HG03520 (cell line): ENCODE measurements at regions not wholly inside any gene's neighbourhood (a gene's known extent, or its start where the extent isn't known, plus 50 kb on each side); places are given as distances from the start of the nearest gene placed in this dataset.

Source experiments
- ATAC-seq: cut with Tn5 transposase; IDR thresholded peaks from one replicate; pipeline ENCODE4 v1.9.1; 2021; ENCODE audit warnings: mild to moderate bottlenecking, moderate library complexity; ENCODE audit not compliant: unreplicated experiment

DNA sequence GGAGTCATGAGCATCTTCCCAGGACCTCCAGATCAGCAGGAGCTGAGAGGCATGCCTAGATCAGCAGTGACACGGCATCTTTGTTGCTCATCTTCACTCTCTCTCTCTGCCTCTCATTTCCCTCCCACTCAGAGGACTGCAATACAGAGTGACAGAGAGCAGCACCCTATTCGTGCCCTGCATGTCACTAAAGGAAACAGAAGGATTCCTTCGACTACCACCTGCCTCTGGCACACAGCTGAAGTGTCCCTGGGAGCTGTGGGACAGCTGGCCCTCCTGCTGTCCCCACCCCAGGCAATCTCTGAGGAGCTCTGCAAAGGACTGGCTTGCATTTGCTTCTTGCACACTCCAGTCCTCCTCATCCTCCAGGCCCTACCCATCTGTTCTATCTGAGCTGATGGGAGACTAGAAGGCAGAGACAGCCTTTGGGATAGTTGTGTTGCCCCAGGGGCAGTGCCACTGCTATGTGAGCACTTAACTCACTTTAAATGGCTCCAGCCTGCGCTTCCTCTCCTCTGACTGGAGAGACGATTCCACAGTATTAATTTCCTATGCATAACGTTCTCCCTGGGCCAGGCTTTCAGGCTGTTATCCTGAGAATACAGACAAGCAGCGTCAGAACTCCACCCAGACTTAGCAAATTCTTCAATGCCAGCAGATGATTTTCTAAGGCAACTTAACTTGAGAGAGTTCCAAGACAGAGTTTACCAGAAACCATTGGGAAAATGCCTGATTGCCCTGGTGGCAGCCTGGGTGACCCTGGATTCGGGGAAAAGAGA is 167.6 kb upstream of the MAP1B start:
- ATAC-seq = no peak

- no peak for ATAC-seq
Measured at GRCh38 chr5:71943874-71944273, 163.4 kb upstream of the MAP1B start.

- no peak for ATAC-seq
Measured at GRCh38 chr5:71945436-71945835, 161.8 kb upstream of the MAP1B start.

DNA sequence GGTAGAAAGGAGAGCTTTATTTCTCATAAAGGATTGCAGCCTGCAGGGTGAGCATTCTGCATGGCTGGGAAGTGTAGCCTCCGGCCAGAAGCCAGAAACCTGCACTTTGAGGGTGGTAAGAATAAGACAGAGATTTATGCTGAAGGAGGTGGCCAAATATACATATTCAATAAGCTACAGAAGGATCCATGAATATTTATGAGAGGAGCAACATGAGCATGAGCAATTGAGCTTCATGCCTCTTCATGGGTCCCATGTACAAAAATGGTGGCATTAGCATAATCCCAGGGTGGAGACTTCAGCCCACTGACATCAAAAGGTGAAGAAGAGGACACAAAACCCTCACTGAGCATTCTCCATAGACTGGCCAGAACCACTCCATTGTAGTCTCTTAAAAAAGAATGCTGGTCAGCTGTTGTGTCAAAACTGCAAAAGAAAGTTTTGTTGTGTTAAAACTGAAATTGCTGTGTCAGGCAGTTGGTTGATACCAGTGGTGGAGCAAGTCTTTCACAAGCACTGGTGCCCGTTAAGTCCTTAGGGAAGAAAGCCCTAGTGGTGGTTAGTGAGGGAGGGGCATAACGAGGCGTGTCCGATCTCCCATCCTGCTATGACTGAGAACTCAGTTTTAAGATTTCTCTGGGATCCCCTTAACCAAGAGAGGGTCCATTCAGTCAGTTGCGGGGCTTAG is 160.8 kb upstream of the MAP1B start:
- ATAC-seq = no peak

GRCh38 chr5:71948206-71948605 is 159.1 kb upstream of the MAP1B start:
- ATAC-seq = no peak

DNA sequence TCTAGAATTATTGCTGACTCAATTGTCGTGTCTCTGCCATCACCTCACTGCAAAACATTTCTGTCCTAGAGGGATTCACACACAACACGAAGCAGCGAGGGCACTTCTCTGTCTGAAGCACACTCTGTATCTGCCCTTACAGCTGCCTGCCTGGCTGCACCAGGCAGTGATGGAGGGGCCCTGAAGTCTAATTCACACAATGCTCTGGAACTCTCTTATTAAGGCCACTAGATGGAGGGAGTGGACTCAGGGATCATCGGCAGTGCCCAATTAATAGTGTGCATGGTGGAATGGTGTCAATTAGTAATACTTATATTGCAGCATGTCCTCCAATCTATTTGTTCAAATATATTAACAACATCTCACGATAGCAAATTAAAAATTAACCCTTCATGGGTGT is 157.5 kb upstream of the MAP1B start:
- ATAC-seq = no peak

DNA sequence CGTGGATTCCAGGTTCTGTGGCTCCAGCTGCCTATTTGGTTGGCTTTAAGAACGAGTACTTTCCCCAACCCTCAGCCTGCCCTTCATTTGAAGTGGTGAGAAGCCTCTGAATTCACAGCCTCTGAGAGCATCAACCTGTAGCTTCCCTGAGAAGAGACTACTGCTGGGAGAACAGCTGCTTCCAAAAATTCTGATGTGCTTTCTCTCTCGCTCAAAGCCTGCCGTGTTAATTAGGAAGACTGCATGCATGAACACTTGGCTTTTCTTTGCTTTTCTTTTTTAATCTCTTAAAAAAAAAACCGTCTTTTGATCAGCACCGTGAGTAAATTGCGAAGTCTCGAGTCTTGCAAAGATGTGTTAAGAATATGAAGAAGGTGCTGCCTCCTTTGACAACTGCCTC is 153.4 kb upstream of the MAP1B start:
- no peak for ATAC-seq

GRCh38 chr5:71954329-71954728 is 152.9 kb upstream of the MAP1B start:
- no peak for ATAC-seq

GRCh38 chr5:71955723-71956122 is 151.6 kb upstream of the MAP1B start:
- ATAC-seq = no peak

DNA sequence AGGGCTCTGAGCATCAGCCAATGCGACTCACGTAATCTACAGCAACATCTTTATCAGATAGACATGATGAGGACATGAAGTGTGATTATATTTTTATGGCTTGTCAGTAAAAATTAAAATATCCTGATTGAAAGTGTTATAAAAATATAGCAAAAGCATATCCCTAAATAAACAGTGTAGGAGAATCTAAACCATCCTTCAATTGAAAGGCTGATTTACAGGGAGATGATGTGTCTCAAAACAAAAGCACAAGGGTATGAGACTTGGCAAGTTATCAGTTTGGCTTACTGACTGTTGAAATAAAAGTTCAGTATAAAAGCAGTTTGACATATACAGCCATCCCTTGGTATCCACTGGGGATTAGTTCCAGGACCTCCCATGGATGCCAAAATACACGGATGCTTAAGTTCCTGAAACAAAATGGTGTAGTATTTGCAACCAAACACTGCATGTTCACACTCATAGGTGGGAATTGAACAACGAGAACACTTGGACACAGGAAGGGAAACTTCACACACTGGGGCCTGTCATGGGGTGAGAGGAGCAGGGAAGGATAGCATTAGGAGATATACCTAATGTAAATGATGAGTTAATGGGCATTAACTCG is 149.9 kb upstream of the MAP1B start:
- ATAC-seq = no peak

DNA sequence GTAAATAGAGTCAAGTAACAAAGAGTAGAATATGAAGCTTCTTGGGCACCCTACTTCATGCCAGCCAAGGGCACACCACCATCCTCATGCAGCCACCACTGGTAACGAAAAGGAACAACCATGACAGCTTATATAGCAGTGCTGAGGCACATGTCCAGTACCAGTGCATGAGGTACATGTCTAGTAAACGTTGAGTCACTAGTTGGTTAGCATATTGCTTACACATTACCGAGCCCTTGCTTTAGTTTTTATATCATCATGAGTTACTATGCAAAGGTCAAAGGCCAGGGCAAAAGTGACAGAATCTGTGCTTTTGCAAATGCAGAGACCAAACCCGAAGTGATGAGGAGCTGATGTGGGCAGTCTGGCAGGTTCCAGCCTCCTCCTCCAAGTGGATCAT is 147.1 kb upstream of the MAP1B start:
- no peak for ATAC-seq

DNA sequence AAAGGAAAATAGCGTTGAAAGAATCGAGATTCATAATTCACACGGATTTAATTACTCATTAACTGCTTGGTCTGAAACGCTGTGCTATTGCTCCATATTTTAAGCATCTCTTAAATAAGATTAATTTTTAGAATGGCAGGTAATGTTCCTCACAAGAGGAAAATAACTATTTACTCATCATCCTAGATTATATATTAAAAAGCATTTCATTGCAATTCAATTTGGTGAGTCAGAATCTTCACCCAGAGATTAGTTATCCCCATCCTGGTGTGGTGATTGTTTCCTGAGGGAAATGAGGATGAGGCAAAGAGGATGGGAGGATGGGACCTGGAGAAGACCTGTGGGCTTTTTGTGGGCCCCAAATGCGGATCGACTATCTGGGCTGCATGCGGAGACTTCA is 145.5 kb upstream of the MAP1B start:
- ATAC-seq = no peak

DNA sequence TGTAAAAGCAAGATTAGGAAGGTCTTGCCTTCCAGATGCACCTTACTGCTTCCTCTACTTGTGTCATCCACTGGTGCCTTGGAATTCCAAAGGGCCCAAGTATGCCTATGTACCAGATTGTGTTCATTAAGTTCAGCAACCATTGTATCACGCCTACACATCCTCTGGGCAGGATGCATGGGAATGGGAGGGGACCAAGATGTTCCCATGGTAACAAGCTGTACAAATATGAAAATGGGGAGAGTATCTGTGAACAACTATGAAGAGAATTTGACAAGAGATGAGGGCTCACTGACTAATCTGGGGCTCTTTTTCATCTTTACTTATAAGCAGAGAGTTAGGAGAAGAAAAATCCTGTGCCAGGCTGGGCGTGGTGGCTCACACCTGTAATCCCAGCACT is 137.8 kb upstream of the MAP1B start:
- no peak for ATAC-seq

- no peak for ATAC-seq
Measured at GRCh38 chr5:71971862-71972261, 135.4 kb upstream of the MAP1B start.

DNA sequence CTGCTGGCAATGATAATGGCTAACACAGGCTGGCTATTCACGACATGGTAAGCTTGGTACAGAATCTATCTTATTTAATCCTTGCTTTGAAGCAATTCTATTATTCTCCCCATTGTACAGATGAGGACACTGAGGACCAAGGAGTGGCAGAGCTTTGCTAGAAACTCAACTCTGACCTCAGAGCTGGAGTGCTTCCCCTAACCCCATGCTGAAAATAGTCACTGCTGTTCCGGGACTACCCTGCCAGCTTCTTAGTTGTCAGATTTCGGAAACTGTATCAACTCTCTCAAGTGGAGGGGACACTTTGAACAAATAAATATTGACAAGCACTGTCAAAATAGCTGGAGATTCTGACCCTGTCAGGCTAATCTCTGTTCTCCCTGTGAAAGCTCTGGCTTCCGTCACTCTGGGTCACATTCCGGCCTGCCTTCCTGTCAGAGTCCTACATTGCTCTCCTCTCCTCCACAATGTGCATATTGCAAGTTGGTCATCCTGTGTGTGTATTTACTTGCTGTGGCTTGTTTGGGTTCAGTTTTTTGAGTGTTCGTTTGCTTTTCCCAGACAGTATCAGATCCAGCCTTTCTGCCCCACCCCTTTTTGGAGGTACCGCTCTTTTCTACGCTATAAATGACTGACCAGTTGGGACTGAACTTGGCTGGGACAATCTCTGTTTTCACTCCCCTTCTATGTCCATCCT is 134.3 kb upstream of the MAP1B start:
- ATAC-seq = no peak

GRCh38 chr5:71973563-71973962 is 133.7 kb upstream of the MAP1B start:
- ATAC-seq = no peak

GRCh38 chr5:71974165-71974564 is 133.1 kb upstream of the MAP1B start:
- no peak for ATAC-seq

- no peak for ATAC-seq
Measured at GRCh38 chr5:71974622-71975021, 132.7 kb upstream of the MAP1B start.

DNA sequence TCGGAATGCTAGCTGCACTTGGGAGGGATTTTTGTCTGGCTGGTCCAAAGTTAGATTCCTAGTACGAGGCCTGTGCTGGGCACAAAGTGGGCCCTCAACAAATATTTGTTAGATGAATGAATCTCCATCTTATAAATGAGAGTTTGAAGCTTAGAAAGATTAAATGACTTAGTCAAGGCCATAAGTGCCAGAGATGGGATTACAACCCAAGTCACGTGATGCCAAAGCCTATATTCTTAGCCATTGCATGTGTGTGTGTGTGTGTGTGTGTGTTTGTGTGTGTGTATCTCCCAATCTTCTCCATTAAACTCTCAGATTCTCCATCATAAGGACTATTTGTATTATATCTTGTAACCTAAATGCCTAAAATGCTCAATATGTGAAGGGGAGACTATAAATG is 130.8 kb upstream of the MAP1B start:
- no peak for ATAC-seq

DNA sequence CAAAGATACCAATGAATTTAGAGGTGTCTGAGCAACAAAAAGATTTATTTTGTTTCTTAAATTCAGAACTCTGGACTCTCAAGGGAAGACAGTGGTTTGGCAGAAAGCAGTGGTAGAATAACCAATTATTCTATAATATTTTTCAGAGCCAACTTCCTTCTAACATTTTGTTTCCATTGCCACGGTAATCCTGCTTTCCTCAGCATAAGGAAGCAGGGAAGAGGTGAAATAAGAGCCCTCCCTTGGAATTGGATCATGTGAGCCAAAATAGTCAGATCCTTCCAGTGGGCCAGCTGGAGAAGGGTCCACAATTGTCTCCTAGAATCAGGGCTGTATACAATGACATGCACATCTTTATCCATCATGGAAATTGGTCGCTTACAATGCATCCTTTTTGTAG is 130.0 kb upstream of the MAP1B start:
- no peak for ATAC-seq

- ATAC-seq = no peak
Measured at GRCh38 chr5:71978216-71978615, 129.1 kb upstream of the MAP1B start.
